Raji (cell line): ENCODE measurements at regions not wholly inside any gene's neighbourhood (a gene's known extent, or its start where the extent isn't known, plus 50 kb on each side); places are given as distances from the start of the nearest gene placed in this dataset.

Experiments
- POLR2A ChIP-seq: IDR thresholded peaks from 2 replicates; pipeline ENCODE4 v1.6.1; 2011; ENCODE audit warnings: low read depth, low read length, control low read depth; ENCODE audit not compliant: insufficient read depth

DNA sequence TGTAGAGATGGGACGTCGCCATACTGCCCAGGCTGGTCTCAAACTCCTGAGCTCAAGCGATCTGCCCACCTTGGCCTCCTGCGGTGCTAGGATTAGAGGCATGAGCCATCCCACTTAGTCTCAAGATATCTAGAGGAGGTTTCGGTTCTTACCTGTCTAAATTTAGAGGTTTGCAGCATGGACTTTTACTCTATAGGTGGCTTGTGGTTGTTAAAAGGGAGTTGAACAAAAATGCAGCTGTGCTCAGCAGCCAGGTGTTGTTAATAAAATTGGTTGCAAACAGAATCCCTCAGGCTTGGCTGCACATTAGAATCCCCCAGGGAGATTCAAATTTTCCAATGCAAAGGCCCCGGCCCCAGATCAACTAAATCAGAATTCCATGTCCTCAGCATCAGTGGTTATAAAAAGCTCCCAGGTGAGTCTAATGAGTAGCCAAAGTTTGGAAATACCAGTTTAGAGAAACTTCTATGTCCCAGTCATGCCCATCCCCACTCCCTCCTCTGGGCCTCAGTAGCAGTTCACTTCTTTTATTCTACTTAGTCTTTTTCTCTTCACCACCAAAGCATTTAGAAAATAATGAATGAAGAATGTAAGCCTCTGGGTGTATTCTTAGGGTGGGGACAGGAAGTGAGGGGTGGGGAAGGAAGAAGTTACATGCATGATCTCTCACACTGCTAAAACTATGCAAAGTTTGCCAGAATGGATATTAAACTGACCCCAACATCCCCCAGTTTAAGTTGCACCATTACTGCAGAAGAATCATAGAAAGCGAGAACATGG, 471.0 kb downstream of the COG6 start:
- no peak for TF ChIP-seq POLR2A

DNA sequence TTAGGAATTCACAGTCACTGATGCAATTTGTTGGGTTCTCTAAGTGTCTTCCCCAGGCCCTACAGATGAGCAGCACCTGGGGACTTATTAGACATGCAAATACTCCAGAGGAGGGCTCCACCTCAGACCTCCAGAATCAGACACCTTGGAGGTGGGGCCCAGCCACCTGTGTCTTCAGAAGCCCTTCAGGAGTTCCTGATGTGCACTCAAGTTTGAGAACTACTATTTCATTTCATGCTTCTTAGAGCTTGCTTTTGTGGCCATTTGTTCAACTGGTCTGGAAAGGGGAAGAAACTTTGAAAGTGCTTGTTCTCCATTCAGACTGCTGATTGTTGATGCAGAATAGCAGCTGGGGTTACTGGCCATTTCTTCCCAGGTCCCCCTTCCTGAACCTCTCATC, 472.0 kb downstream of the COG6 start:
- TF ChIP-seq POLR2A: no peak

DNA sequence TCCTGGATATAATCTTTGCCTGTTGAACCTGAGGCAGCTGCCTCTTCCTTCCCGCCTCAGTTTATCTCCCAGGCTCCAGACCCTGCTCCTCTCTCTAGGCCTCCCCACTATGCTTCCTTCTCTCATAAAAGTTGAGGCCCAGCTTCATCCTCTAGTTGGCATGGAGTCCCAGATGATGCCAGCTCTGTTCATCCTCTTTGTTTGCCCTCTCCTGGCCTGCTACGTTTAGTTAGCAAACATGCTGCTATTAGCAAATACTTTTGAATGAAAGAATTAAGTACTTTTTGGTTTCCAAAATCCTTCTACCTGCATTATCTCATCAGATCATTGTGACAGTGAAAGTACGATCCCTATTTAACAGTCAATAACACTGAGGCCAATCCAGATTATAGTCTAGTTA, 472.5 kb downstream of the COG6 start:
- TF ChIP-seq POLR2A: no peak

DNA sequence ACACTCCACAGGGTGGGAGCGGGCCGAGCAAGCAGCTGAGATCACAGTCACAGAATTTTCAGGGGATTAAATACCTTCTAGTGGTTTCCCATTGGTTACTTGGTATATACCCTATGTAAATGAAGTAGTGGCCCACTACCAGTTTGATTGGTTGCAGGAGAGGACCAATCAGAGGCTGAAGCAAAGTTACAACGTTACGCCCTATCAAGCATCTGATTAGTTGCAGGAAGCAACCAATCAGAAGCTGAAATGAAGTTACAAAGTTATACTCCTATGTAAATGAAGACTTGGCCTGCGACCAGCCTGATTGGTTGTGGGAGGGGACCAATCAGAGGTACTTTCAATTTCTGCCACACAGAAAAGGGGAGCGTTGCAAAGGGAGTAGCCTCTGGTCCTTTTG, 474.0 kb downstream of the COG6 start:
- no peak for TF ChIP-seq POLR2A

DNA sequence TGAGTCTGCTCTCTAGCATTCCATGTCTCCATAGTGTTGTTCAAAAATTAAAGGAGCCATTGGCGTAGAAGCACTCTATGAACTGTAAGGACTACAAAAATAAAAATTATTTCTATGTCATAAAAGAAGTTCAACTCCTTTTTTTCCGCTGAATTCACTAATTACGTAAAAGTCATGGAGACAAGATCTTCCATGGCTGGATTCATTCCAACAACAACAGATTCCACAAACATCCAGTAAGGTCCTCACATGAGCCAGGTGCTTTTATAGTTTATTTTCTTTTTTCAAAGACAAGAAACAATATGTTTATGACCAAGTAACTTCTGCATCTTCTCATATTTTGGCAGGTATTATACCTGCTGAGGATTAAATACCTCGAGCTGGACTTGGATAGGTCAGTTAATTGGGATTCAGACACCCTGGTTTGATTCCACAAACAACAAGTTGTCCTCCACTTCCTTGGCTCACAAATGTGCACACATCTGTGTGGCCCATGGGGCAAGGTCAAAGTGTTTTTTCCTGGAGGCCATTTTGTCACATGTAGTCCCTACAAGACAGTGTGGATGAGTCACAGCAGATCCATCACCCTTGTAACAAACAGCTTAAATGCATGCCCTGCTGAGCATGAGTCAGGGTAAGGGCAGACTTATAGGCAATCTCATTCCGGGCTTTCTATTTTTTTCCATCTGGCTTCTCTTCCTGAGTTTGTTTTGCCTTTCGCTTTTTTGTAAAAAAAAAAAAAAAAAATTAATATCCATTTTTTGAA, 475.6 kb downstream of the COG6 start:
- no peak for TF ChIP-seq POLR2A

DNA sequence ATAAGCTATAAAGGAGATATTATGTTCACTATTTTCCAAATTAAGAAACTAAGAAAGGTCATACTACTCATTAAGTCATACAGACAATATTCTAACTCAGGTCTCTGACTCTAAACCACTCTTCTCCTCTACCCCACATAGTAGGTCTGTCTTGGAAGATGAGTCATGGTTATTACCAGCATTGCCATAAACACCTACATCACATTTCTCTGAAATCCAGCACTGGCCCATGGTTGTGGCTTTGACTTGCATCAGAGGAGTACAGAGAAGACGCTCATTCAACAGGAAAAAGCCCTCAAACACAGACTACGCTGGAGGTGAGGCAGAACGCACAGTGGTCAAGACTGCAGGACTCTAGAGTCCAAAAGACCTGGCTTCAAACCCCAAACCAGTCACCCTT, 476.8 kb downstream of the COG6 start:
- TF ChIP-seq POLR2A: no peak

DNA sequence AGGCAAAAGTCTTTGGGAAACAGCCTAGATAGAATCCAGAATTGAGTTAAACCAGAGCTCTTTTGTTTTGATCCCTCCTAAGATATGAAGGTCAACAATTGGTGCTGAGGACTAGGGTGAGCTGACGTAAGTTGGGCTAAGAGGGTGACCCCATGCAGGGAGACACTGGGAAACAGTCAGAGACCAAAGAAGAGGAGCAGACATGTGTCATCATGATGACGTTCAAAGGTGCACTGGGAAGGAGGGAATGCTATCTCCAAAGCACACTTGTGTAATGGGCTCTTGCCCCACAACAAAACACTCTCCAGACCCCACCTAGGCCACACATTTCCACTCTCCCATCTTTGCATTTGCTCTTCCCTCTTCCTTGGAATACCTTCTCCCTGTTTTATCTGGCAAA, 481.4 kb downstream of the COG6 start:
- no peak for TF ChIP-seq POLR2A

DNA sequence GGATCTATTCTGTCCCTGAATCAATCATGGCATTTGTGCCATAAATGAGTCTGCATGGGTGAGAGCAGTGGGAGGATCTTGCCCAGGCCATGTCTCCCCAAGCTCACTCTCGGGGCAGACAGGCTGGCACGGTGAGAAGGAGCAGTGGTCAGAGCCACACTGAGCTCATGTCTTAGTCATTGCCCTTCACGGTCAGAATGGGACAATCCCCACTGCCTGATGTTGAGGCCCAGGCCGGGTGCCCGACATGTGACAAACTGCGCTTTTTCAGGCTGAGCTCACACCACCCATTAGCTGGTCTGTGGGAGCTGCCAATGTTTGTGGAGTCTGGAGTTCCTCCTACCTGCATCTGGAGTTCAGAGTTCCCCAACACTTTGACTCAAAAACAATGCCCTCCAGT, 481.9 kb downstream of the COG6 start:
- TF ChIP-seq POLR2A: no peak

DNA sequence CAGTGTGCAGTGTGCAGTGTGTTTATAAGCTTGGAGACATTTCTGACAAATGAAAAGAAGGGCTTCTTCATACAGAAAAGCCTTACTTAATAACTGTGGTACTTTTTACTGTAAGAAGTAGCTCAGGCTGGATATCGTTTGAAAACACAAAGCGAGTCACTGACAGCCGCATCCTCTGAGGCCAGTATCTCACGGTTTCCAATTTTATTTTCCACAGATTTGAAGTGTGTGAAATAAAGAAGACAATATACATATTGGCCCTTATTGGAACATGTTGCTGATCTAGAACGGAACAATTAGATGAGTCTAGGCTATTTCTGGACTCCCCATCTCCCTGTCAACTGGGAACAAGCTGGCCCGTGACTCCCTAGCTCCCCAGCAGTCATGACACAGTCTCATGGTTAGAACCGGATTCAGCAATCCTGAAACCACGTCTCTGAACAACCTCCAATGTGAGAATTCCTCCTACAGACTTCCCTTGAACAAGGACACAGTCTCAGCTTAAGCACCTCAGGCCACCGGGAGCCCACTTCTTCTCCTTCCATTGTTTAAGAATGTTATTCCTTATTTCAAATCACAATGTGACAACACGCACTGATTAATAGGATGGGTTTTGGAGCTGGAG, 484.5 kb downstream of the COG6 start:
- TF ChIP-seq POLR2A: no peak

DNA sequence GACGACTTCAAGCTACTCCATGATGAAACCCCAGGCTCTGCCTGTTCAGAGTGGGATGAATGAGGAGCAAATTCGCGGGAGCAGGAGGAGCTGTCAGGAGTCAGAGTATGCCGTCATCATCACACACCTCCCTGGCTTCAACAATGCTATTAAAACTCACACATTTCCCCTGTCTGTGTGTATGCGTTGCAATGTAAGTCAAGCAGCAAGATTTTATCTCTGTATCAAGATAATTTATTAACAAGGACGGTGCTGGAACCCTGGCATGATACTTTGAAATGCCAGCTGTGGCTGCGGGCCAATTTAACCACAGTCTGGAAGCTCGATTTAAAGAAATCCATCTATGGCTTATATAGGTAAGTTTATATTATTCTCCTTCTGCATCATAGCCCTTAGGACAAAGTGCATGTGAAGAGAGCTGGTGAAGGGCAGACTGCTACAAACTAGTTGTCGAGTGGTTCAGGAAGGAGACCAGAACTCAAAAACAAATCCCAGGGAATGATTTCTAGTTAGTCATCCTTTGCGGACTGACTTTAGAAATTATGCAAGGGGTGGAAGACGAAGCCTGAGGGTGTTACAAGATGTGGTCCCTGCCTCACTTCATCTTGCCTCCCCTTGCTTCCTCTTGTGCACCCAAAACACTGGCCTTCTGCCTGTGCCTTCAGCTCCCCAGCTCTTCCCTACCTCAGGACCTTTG, 486.5 kb downstream of the COG6 start:
- no peak for TF ChIP-seq POLR2A

DNA sequence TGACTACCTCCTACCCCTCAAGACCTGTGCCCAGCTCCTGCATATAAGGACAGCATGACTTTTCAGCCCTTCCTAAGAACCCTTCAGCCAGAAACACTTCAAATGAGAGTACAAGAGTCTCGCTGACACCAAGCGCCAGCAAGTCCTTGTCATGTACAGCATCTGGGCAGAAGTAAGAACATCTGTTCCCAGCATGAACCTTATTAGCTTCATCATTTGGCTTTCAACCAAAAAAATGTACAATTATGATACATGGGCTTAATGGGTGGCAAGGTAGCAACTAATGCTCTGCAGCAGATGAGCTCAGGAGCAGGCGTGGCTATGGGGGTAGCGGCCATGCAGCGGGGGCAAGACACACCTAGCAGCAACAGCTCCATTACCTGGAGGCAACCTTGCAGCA, 487.6 kb downstream of the COG6 start:
- TF ChIP-seq POLR2A: no peak

DNA sequence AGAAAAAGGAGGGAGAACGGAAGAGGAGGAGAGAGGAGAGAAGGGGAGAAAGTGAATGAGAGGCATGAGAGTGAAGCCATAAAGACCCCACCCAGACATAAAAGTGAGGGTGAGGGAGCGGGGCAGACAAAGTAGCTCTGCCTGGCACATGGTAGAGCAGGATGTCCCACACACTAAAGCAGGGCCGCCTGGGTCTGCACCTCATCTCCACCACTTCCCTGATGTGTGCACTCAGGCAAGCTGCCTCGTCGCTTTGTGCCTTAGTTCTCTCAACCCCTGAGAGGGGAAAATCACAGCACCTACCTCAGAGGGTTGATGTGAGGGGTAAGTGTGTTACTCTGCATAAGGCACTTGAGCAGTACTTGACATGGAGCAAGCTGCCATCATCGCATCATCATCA, 488.1 kb downstream of the COG6 start:
- TF ChIP-seq POLR2A: no peak

DNA sequence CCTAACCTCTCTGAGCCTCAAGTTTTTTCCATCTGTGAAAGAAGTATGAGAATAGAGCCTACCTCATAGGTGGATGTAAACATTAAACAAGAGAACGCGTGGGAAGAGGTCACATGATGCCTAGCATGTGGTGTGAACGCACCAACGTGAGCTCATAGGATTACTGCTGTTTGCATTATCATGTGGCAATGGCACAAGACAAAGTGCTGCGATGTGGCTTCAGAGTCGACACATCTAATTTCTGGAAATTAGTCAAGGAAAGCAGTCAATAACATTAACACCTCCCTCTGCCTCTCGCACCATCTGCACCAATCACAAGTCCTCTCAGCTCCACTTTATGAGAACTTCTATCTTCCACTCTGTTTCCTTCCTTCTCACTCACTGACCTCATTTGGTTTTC, 489.7 kb downstream of the COG6 start:
- TF ChIP-seq POLR2A: no peak

DNA sequence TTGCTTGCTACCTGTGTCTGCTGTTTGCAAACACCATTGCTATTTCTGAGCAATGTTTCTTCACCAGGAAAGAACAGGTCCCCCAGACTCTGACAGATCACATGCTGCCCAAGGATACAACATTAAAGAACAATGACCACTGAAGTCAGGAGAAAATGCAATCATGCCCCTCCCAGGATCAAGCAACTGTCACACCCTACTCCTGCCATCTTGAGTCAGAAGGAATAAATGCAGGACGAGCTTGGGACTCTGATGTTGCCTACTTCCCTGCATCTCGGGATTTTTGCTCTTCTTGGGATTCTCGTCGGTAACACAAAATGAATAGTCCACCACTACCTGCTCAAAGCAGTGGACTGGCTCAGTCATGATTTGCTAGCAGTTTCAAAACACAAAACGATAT, 490.6 kb downstream of the COG6 start:
- TF ChIP-seq POLR2A: no peak

DNA sequence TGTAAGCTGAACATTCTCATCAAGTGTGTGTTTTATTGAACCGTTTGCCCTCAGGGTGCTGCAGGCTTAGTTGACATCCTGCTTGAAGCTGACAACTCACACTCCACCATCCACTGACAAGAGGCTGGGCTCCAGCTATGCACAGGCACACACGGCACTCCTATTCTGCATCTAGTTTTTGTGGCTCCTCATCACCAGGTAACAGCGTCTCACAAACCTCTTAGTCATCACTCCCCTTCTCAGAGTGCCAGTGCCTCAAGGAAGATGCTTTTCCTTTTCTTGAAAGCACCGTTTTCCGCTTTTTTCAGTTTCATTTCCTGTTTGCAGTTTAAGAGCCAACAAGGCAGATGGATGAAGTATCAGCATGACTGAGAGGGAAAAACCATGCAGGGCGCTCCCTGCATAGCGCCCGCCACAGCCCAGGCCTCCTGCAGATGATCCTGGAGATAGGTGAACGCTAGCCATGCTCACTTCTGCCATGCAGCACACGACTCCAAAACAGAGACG, 491.2 kb downstream of the COG6 start:
- no peak for TF ChIP-seq POLR2A

DNA sequence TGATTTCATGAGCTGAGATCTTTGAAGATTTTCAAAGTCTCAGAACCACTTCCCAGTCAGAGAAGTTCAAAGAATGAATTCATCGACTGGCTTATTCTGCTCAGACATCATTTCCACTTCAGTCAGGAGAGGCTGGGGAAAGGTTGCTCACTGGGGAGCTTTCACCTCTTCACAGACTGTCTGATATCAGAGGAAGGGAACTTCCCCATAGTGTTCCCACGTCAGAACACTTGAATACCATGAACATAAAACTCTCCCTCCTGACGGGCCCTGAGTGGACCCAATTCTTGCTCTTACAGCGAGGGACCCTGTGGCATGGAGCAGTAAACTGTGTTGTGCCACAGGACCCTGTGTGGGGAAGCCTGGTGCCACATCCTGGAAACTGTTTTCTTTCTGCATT, 492.6 kb downstream of the COG6 start:
- no peak for TF ChIP-seq POLR2A

DNA sequence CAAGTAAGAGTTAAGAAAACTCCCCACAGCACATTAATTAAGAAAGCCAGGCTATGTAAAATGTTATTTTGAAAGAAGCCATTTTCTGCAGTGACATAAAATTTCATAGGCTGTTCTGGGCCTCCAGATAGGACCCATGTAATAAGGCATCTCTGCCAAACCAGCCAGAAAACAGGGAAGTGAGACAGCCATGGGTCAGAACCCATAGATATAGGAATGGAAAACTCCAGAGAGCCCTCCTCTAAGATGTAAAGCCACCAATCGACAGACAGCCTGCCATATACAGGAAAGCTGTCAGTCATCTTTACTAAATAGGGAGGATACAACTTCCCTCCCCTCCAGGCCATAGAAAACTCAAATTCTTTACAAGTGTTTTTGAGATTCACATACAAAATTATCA, 493.3 kb downstream of the COG6 start:
- TF ChIP-seq POLR2A: no peak
